DND-41 (cell line): ENCODE measurements at regions not wholly inside any gene's neighbourhood (a gene's known extent, or its start where the extent isn't known, plus 50 kb on each side); places are given as distances from the start of the nearest gene placed in this dataset.

Experiments used
- EZH2 ChIP-seq: IDR thresholded peaks from 3 replicates; pipeline ENCODE4 v1.6.1; 2012; ENCODE audit warnings: borderline replicate concordance, low read depth, mild to moderate bottlenecking, moderate library complexity, low read length, inconsistent platforms; ENCODE audit not compliant: severe bottlenecking
- TF ChIP-seq, protein P1 (sequence below): IDR thresholded peaks from 2 replicates; pipeline ENCODE4 v1.5.1; 2012; ENCODE audit warnings: borderline replicate concordance, low read length, moderate library complexity, mild to moderate bottlenecking; ENCODE audit not compliant: poor library complexity, severe bottlenecking; ENCODE audit errors: extremely low read depth

DNA sequence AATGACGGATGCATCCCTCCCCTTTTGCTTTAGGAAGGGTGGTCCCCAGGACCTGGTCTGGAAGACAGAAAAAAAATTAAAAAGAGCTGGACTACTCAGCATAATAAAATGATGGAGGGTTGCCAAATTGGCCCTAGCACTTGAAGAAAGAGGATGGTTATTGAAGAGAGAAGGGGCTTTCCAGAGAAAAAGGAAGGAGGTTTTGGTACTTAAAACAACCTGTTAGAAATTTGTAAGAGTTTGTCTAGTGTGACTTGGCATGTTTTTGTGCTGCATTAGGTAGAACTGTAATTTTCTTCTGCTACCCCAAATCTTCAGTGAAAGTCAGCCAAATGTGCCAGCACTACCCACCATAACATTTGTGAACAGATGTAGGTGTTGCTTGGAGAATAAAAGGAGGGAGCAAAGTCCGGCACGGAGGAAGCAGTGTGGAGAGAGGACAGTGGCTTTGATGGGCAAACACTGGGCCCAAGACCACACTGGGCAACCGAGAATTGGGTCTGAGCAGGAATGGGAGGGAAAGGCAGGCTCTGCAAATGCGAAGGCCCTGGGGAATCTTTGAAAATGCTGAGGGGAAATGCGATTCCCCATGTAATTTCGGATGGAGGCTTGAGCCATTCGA is 160.9 kb downstream of the QRSL1 start:
- TF ChIP-seq, protein P1, sequence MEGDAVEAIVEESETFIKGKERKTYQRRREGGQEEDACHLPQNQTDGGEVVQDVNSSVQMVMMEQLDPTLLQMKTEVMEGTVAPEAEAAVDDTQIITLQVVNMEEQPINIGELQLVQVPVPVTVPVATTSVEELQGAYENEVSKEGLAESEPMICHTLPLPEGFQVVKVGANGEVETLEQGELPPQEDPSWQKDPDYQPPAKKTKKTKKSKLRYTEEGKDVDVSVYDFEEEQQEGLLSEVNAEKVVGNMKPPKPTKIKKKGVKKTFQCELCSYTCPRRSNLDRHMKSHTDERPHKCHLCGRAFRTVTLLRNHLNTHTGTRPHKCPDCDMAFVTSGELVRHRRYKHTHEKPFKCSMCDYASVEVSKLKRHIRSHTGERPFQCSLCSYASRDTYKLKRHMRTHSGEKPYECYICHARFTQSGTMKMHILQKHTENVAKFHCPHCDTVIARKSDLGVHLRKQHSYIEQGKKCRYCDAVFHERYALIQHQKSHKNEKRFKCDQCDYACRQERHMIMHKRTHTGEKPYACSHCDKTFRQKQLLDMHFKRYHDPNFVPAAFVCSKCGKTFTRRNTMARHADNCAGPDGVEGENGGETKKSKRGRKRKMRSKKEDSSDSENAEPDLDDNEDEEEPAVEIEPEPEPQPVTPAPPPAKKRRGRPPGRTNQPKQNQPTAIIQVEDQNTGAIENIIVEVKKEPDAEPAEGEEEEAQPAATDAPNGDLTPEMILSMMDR: no peak
- TF ChIP-seq EZH2: no peak
